ENCODE measurements at regions not wholly inside any gene's neighbourhood (a gene's known extent, or its start where the extent isn't known, plus 50 kb on each side); places are given as distances from the start of the nearest gene placed in this dataset.
A peak's percentile ranks its signal among the peaks of the same experiment; 100 is the strongest.

GRCh38 chr6:21798468-21798867 is 204.9 kb downstream of the SOX4 start:
- Mint-ChIP-seq H3K36me3 (peaks cover 10% of the 10 kb centered on the region), H3K27ac (peak overlapping the region; percentile 34), H3K27me3 (no peaks in the 10 kb centered on the region), H3K4me3 (no peak overlapping the region), H3K9me3 (no peaks in the 10 kb centered on the region), H3K4me1 (ENCODE audit: unreplicated experiment) (peaks cover 27% of the 10 kb centered on the region)
- no peak for DNase-seq (ENCODE audit: extremely low spot score, unreplicated experiment)
- no peak for TF ChIP-seq CTCF (conservative IDR thresholded peaks at IDR 0.05)

- DNase-seq (ENCODE audit: extremely low spot score, unreplicated experiment) = no peak
- Mint-ChIP-seq H3K27me3 (no peaks in the 10 kb centered on the region), H3K36me3 (peaks cover 19% of the 10 kb centered on the region), H3K4me1 (ENCODE audit: unreplicated experiment) (peaks cover 35% of the 10 kb centered on the region), H3K9me3 (peaks cover 3% of the 10 kb centered on the region), H3K27ac (peak overlapping the region; percentile 38), H3K4me3 (no peak overlapping the region)
- TF ChIP-seq CTCF (conservative IDR thresholded peaks at IDR 0.05) = no peak
These were observed 206.8 kb downstream of the SOX4 start for GRCh38 chr6:21800330-21800729.

- no peak for DNase-seq (ENCODE audit: extremely low spot score, unreplicated experiment)
- H3K36me3 Mint-ChIP-seq = peaks cover 19% of the 10 kb centered on the region
- no peak for TF ChIP-seq CTCF (conservative IDR thresholded peaks at IDR 0.05)
- peaks cover 4% of the 10 kb centered on the region for H3K9me3 Mint-ChIP-seq
- peak overlapping the region; percentile 54 for H3K27ac Mint-ChIP-seq
- H3K4me1 Mint-ChIP-seq (ENCODE audit: unreplicated experiment) = peaks cover 36% of the 10 kb centered on the region
- H3K4me3 Mint-ChIP-seq = peak overlapping the region; percentile 47
- H3K27me3 Mint-ChIP-seq = no peaks in the 10 kb centered on the region
These were observed 207.4 kb downstream of the SOX4 start for GRCh38 chr6:21800948-21801438.

- Mint-ChIP-seq H3K4me3 (peak overlapping the region; percentile 47), H3K9me3 (peaks cover 4% of the 10 kb centered on the region), H3K27ac (peak overlapping the region; percentile 54), H3K27me3 (no peaks in the 10 kb centered on the region), H3K4me1 (ENCODE audit: unreplicated experiment) (peaks cover 36% of the 10 kb centered on the region), H3K36me3 (peaks cover 19% of the 10 kb centered on the region)
- no peak for DNase-seq (ENCODE audit: extremely low spot score, unreplicated experiment)
- TF ChIP-seq CTCF (conservative IDR thresholded peaks at IDR 0.05) = no peak
These were observed 208.1 kb downstream of the SOX4 start for GRCh38 chr6:21801446-21802174.

- Mint-ChIP-seq H3K36me3 (peaks cover 20% of the 10 kb centered on the region), H3K4me3 (no peak overlapping the region), H3K4me1 (ENCODE audit: unreplicated experiment) (peaks cover 37% of the 10 kb centered on the region), H3K27ac (no peak overlapping the region), H3K9me3 (peaks cover 4% of the 10 kb centered on the region), H3K27me3 (no peaks in the 10 kb centered on the region)
- no peak for DNase-seq (ENCODE audit: extremely low spot score, unreplicated experiment)
- TF ChIP-seq CTCF (conservative IDR thresholded peaks at IDR 0.05) = no peak
These were observed 208.7 kb downstream of the SOX4 start for GRCh38 chr6:21802175-21802822.

Data from type B pancreatic cell (in vitro differentiated cells).